Mammary epithelial cell (primary cell): ENCODE measurements at regions not wholly inside any gene's neighbourhood (a gene's known extent, or its start where the extent isn't known, plus 50 kb on each side); places are given as distances from the start of the nearest gene placed in this dataset.

ENCODE experiments used
- CTCF ChIP-seq, 2 donors: IDR thresholded peaks in 1 of 2; conservative IDR thresholded peaks in 1 of 2; 2 replicates each; pipeline ENCODE4 v1.5.1; 2011 to 2012; ENCODE audit warnings: inconsistent platforms in 2 of 2, low read length in 2 of 2, mild to moderate bottlenecking in 2 of 2, control low read depth in 1 of 2, low read depth in 1 of 2; ENCODE audit not compliant: insufficient read depth in 1 of 2; ENCODE audit errors: extremely low read depth in 1 of 2
- EZH2 ChIP-seq: IDR thresholded peaks from 2 replicates; pipeline ENCODE4 v1.6.1; 2012; ENCODE audit warnings: low read length, inconsistent platforms, borderline replicate concordance

GRCh38 chr2:224264259-224264658 lies 137.6 kb downstream of the FAM124B start:
- TF ChIP-seq CTCF (conservative IDR thresholded peaks at IDR 0.05 in 1 of 2, IDR thresholded peaks at IDR 0.05 in 1 of 2; ENCODE audit: extremely low read depth in 1 of 2, insufficient read depth in 1 of 2, low read depth in 1 of 2, low read length in 2 of 2) (no peak), EZH2 (no peak)
